GM12864 (cell line): ENCODE measurements at regions not wholly inside any gene's neighbourhood (a gene's known extent, or its start where the extent isn't known, plus 50 kb on each side); places are given as distances from the start of the nearest gene placed in this dataset.

ENCODE experiments used
- DNase-seq: peaks from one replicate; pipeline ENCODE4 v3.0.0-alpha.2; 2011; ENCODE audit warnings: low read depth
- H3K4me3 ChIP-seq: 2 replicates; pipeline ENCODE4 v1.5.1; 2011; ENCODE audit warnings: mild to moderate bottlenecking, low read depth, low read length, control low read depth
- TF ChIP-seq, protein P1 (sequence below): IDR thresholded peaks from 2 replicates; pipeline ENCODE4 v1.5.1; 2011; ENCODE audit warnings: low read depth, mild to moderate bottlenecking, moderate library complexity, low read length, control low read depth, inconsistent platforms; ENCODE audit errors: missing control alignments

- no peak overlapping the region for H3K4me3 ChIP-seq
- TF ChIP-seq, protein P1, sequence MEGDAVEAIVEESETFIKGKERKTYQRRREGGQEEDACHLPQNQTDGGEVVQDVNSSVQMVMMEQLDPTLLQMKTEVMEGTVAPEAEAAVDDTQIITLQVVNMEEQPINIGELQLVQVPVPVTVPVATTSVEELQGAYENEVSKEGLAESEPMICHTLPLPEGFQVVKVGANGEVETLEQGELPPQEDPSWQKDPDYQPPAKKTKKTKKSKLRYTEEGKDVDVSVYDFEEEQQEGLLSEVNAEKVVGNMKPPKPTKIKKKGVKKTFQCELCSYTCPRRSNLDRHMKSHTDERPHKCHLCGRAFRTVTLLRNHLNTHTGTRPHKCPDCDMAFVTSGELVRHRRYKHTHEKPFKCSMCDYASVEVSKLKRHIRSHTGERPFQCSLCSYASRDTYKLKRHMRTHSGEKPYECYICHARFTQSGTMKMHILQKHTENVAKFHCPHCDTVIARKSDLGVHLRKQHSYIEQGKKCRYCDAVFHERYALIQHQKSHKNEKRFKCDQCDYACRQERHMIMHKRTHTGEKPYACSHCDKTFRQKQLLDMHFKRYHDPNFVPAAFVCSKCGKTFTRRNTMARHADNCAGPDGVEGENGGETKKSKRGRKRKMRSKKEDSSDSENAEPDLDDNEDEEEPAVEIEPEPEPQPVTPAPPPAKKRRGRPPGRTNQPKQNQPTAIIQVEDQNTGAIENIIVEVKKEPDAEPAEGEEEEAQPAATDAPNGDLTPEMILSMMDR = no peak
- DNase-seq = no peak
Measured at GRCh38 chr2:56918790-56919189, 735.0 kb downstream of the CCDC85A start.

DNA sequence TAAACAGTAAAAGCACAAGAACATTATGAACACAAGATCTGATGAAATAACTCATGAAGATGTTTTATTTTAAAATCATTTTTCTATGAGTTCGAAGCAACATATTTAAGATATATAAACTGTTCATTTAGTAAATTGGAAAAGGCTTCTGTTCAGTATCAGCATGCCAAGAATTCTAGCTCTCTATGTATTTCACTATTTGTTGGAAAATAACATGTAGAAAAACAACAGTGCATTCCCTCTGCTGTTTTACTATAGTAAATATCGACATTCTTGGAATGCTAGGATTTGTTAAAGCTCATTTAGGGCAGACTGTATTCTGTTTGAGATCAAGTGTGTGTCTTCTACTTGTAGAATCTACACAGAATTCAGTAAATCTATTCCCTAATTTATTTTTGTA is 750.2 kb downstream of the CCDC85A start:
- no peak for DNase-seq
- TF ChIP-seq, protein P1 = no peak
- no peak overlapping the region for H3K4me3 ChIP-seq

- TF ChIP-seq, protein P1 = no peak
- H3K4me3 ChIP-seq = no peak overlapping the region
- no peak for DNase-seq
Measured at GRCh38 chr2:56934866-56935265, 751.1 kb downstream of the CCDC85A start.

DNA sequence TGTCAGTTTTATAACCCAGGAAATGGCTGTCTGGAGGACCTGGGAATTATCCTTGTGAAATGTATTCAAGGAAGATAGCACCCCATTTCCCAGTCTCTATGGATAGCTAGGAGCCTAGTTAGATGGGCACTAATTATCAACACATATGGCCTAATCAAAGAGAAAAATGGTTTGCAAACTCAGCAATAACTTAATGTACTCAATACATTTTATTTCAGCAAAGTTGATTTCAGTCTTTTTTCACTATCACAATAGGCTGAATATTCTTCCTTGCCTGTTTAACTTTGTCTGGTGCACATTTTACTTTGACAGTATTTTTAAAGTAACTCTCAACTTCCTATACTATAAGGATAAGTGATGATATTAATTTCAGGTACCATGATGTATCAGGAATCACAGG is 756.3 kb downstream of the CCDC85A start:
- no peak for DNase-seq
- TF ChIP-seq, protein P1 = no peak
- no peak overlapping the region for H3K4me3 ChIP-seq

DNA sequence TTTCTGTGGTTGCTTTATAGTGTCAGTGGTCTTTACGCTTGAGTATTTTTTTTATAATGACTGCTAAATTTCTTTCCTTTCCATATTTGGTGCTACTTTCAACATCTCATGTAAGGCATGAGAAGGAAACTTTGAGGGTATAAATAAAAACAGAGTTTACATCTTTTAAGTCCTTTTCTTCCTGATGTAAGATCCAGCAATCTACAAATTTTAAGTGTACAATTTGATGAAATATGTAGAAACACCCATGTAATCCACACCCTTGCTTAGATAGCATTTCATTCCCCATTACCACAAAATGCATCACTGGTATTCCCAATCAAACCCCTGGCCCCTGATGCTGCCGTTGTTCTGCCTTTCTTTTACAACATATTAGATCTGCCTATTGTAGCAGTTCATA is 769.1 kb downstream of the CCDC85A start:
- DNase-seq = no peak
- no peak overlapping the region for H3K4me3 ChIP-seq
- TF ChIP-seq, protein P1 = no peak

GRCh38 chr2:56960581-56960980 is 776.8 kb downstream of the CCDC85A start:
- no peak overlapping the region for H3K4me3 ChIP-seq
- no peak for DNase-seq
- TF ChIP-seq, protein P1 = no peak

DNA sequence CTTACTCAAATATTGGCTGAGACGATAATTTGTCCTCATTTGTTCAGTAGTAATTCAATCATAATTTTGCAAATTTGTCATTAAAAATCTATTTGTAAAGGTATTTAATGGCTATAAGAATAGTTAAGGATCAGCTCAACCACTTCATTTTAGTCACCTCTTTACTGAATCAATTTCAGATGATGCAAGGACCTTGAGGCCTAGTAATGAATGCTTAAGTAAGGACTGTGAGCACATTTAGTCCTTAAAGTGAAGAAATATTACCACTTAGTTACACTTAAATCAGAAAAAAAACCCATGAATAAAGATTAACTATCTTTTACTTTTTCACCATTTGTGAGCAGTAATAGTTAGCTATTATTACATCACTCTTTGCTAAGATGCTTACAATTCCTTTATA is 778.9 kb downstream of the CCDC85A start:
- DNase-seq = no peak
- H3K4me3 ChIP-seq = no peak overlapping the region
- TF ChIP-seq, protein P1 = no peak
